Gastrocnemius medialis (tissue), 4 donors: ENCODE measurements at regions not wholly inside any gene's neighbourhood (a gene's known extent, or its start where the extent isn't known, plus 50 kb on each side); places are given as distances from the start of the nearest gene placed in this dataset.

Source experiments
- CTCF ChIP-seq, 5 experiments: fragments of 450-650 bp in 3 of 5; fragments of 200-600 bp in 2 of 5; sonication (generic) in 2 of 5; IDR thresholded peaks in 4 of 5; conservative IDR thresholded peaks in 1 of 5; 1 replicate in 4 of 5; 2 replicates in 1 of 5; pipeline ENCODE4 v1.5.1; 2016 to 2019; ENCODE audit warnings: antibody characterized with exemption in 5 of 5, mild to moderate bottlenecking in 3 of 5, moderate library complexity in 3 of 5
- POLR2A ChIP-seq, 2 donors: fragments of 450-650 bp; IDR thresholded peaks; one replicate each; pipeline ENCODE4 v1.6.1; 2017; ENCODE audit warnings: antibody characterized with exemption in 2 of 2, mild to moderate bottlenecking in 2 of 2, moderate library complexity in 2 of 2

GRCh38 chr10:59582780-59583179 lies 126.9 kb downstream of the SLC16A9 start:
- TF ChIP-seq CTCF (IDR thresholded peaks at IDR 0.05 in 4 of 5, conservative IDR thresholded peaks at IDR 0.05 in 1 of 5) (no peak), POLR2A (IDR thresholded peaks at IDR 0.05) (no peak)
